Right lobe of liver (tissue), 4 donors: ENCODE measurements at regions not wholly inside any gene's neighbourhood (a gene's known extent, or its start where the extent isn't known, plus 50 kb on each side); places are given as distances from the start of the nearest gene placed in this dataset.

Experiments used
- CTCF ChIP-seq, 4 donors: fragments of 200-600 bp in 3 of 4; fragments of 450-650 bp in 1 of 4; IDR thresholded peaks; one replicate each; pipeline versions ENCODE4 v1.5.1 to v1.8.0; 2016 to 2022; ENCODE audit warnings: antibody characterized with exemption in 4 of 4, mild to moderate bottlenecking in 2 of 4
- POLR2A ChIP-seq: fragments of 450-650 bp; IDR thresholded peaks from one replicate; pipeline ENCODE4 v1.6.1; 2017; ENCODE audit warnings: antibody characterized with exemption, mild to moderate bottlenecking
- donor health status: DM: no; HTN: no; CAD: no.
- donor health status: DM: no; HTN: no; CAD: no.
- donor health status: DM: no; HTN: yes; CAD: no.

DNA sequence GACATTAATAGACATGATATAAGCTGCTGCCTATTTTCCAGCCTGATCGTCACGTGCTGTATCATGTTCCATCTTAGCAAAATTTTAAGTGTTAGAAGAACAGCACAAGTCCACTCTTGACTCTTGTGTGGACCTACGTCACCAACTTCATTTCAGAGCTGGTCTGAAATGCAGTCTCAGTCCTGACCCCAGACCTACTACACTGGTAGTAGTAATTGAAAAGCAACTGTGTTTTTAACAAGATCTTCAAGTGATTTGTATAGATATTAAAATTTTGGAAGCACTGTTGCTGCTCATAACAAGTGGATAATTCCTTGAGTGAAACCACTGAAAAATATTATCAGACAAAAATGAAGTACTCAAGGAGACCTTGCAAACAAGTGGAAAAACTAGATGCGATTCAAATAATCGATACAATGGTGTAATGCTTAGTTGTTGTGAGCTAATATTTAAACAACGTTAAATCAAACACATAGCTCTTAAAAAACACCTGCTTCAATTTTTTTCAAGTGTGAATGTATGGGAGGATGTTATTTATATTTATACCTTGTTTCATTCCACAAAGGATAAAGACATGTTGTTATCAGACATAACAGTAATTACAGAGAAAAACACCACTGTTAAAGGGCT is 110.9 kb upstream of the JAG1 start:
- no peak for TF ChIP-seq POLR2A
- no peak for TF ChIP-seq CTCF (IDR thresholded peaks at IDR 0.05)
